Right renal cortex interstitium (tissue), 3 donors: ENCODE measurements at regions not wholly inside any gene's neighbourhood (a gene's known extent, or its start where the extent isn't known, plus 50 kb on each side); places are given as distances from the start of the nearest gene placed in this dataset.
"Not testable (repeated sequence)": the region's sequence is repeated elsewhere in the genome, so short reads cannot be mapped to it uniquely, and the experiment has no call there.

Source experiments
- DNase-seq, 3 donors: peaks; one replicate each; pipeline ENCODE4 v3.0.0-alpha.2; 2013; ENCODE audit warnings: low read depth in 3 of 3, low spot score in 2 of 3

DNA sequence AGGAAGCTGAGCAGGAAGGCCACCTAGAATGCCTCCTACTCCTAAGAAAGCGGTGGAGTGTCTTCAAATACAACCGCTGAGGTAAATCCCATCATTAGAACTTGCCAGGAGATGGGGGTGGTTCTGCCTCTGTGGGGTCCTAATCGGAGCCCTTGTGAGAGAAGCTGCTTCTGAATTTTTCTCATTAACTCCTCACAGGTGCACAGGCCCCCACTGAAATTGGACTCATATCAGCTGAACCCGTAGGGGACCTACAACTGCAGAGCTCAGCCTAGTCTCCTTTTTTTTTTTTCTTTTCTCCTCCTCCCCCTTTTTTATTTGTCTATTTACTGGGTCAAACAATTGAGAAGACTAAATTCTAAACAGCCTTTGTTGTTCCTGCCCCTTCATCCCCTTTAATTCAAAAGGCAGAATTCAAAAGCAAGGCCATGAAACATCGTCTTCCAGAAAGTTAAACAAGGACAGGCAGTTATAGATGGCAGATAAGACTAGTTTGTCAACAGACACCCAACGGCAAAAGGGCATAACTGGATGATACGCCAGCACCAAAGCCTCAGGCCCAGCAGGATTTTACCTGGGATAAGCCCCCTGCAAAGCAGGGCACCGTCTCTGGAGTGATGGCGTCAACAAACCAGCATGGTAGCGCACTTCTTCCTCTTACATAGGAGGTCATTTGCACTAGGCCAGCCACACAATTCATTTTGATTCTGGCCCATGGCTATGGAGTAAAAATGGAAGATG is 213.7 kb upstream of the HES1 start:
- no peak for DNase-seq

DNA sequence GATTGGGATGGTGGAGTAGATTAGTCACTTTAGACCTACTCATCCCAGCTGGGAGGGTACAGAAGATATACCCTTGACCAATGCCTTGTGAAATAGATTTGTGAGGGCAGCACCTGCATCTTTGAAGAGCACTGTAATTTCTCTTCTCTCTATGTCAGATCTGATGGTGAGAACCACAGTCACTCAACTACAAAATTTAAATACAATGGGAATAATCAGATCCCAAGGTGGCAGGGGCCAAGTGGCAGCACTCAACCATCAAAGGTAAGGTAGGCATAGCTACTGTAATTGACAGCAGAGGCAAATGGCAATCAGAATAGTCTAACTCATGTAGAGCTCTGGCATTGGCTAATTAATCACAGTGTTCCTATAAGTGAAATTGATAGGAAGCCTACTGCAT is 212.0 kb upstream of the HES1 start:
- DNase-seq = not testable (repeated sequence)

DNA sequence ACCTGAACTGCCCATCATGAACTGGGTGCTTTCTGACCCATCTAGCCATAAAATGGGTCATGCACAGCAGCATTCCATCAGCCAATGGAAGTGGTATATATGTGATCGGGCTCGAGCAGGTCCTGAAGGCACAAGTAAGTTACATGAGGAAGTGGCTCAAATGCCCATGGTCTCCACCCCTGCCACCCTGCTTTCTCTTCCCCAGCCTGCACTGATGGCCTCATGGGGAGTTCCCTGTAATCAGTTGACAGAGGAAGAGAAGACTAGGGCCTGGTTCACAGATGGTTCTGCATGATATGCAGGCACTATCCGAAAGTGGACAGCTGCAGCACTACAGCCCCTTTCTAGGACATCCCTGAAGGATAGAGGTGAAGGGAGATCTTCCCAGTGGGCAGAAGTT is 209.9 kb upstream of the HES1 start:
- not testable (repeated sequence) for DNase-seq

DNA sequence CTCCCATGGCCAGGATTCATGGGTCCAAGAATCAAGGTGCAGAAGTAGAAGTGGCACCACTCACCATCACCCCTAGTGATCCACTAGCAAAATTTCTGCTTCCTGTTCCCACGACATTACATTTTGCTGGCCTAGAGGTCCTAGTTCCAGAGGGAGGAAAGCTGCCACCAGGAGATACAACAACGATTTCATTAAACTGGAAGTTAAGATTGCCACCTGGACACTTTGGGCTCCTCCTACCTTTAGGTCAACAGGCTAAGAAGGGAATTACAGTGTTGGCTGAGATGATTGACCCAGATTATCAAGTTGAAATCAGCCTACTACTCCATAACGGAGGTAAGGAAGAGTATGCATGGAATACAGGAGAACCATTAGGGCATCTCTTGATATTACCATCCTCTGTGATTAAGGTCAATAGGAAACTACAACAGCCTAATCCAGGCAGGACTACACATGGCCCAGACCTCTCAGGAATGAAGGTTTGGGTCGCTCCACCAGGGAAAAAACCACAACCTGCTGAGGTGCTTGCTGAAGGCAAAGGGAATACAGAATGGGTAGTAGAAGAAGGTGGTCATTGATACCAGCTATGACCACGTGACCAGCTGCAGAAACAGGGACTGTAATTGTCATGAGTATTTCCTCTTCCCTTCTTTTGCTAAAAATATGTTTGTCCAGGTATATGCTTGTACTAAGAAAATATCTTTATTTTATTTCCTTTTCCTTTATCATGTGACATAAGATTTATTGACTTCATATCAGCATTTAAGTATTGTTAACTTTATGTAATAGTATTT is 208.3 kb upstream of the HES1 start:
- DNase-seq = not testable (repeated sequence)

DNA sequence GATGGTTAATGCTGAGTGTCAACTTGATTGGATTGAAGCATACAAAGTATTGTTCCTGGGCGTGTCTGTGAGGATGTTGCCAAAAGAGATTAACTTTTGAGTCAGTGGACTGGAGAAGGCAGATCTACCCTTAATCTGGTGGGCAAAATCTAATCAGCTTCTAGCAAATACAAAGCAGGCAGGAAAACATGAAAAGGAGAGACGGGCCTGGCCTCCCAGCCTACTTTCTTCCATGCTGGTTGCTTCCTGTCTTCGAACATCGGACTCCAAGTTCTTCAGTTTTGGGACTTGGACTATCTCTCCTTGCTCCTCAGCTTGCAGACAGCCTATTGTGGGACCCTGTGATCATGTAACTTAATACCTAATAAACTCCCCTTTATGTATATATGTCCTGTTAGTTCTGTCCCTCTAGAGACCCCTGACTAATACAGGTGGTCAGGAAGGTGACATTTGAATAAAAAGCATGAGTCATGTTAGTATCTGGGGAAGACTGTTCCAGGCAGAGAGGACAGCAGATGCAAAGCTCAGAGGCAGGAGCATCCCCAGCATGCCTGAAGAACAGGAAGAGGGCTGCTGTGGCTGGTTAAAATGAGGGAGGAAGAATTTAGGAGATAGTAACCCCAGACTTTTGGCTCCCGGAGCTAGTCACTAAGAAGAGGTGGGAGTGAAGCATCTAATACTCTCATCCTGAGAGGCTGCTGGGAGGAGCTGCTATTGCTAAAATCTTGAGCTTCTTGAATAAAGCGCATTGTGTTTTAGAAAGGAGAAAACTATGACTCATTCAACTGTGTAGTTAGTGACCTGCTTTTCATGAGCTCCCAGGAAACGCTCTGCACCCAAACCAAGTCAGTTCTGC is 207.4 kb upstream of the HES1 start:
- no peak for DNase-seq

DNA sequence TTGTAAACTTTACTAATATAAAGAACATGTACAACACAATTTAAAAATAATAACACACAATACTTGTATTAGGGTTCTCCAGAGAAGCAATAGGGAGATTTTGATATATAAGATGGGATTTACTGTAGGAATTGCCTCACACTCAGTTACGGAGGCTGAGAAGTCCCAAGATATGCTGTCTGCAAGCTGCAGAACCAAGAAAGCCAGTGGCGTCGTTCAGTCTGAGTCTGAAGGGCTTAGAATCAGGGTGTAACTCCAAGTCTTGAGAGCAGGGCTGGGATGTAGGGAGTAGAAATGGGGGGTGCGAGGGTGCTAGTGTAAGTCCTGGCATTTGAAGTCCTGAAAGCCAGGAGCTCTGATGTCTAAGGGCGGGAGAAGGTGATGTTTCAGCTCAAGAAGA is 206.6 kb upstream of the HES1 start:
- no peak for DNase-seq

DNA sequence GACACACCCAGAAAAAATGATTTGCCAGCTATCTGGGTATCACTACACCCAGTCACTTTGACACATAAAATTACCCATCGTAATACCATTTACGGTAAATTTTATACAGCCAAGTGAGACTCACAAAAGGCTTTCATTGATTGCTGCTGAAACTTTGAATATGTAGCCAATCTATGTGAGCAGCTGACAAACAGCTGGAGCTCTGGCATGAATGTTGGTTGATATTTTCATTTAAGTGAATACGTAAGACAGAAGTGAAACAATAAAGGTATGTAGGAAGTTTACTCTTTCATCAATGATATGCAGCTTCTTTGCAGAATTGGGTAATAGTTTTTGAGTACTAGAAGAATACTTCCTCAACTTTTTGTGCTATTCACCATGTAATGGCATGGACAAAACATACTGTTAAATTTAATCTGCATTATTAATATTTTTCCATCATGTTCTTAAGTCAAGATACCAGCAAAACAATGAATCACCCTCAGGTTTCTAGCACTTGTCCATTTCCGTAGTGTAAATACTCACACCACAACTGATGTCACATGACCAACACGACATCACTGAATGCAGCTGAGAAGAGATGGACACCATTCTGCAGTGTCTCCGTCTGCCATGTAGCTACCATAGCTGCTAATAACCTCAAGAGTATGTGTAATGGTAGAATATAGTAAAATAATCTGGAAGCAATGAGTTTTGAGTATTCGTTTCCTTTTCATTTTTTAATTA is 205.9 kb upstream of the HES1 start:
- no peak for DNase-seq

DNA sequence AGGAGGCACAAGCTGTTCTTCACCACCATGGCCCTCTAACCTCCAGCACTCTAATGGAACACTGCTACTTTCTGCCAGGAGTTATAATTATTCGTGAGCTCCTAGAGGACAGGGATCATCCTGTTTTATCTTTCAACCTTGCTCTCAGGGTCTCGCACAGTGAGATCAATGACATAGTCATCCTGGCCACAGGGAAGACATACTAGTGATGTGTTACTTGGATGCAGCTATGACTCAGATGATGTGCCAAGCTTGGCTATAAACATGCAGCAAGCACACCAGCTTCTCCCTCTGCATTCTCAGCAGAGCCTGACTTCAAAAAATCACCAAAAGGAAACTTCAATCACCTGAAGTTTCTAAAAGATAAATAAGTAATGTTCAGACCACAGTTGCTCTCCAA is 203.8 kb upstream of the HES1 start:
- DNase-seq = no peak

DNA sequence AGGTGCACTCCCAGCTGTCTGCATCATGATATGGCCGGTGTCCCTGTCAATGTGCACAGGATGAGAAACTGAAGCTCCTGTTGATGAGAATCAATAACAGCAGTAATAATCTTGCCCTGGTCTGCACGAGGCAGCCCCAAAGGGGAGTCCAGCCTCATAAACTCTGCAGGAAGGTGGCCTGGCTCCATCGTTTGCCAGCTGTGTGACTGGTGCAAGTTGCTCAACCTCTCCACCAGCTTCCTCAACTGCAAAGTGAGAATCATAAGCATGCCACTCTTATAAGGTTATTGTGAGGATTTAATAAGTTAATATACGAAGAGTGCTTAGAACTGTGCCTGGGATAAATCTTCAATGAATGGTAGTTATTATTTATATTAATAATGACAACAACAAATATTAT is 203.4 kb upstream of the HES1 start:
- DNase-seq = no peak

DNA sequence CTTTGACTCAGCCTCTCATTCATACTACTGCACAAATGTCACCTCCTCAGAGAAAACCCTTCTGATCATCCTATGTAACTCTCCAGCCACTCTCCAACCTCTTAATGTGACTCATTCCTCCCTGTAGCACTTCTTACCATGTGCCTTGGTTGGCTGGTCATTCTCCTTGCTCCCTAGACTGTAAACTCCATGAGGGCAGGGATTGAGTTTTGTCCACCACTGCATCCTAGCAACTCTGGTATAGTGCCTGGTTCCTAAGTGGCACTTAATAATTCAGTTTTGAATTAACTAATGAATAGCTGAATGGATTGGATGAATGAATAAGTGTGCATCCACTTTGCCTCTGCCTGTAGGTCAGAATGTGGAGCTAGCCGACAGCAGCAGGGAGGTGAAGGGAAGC is 202.5 kb upstream of the HES1 start:
- DNase-seq = no peak

DNA sequence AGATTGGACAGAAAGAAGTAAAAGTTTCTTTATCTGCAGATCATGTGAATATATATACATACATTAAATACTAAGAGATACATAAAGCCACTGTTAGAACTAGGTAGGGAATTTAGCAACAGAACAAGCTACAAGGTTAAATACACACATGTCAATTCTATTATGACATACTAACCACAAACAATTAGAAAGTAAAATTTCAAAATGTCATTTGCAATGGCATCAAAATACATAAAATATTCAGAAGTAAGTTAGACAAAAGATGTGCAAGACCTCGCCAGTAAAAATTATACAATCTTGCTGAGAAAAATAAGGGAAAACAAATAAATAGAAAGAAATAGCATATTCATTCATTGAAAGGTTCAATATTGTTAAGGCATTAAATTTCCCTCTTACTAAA is 200.0 kb upstream of the HES1 start:
- DNase-seq = no peak

DNA sequence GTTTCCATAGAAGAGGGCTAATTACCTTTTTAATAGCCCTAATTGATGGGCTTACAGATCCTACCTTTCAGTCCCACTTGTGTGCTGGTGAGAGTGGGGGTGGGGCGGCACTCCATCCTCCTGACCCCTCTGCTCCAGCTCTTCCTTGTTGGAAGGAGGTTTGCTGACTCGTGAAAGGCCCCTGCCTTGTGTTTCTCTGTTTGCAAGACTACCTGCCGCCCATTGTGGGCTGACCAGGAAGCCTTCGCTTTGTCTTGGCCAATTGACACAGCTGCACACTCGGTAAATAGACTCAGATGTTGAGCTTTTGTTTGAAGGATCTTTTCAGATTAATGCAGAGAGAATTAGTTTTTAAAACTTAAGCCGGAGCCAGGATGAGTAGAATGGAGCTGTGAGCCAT is 197.3 kb upstream of the HES1 start:
- DNase-seq = no peak

DNA sequence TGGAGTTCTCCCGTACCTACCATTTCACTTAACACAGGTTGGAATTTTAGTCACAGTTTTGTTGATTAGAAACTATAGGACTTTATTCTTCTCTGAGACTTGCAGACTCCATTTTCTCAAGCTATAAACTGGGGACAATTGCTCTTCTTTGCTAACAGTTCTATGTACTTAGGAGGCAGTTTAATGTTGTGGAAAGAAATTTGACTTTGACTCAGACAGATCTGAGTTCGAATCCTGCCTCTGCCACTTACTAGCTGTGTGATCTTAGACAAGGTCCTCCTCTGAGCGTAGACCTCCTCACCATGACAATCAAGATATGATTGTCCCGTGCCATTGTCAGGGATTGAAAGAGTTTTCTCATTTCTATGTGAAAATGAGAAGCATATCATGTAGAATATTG is 196.4 kb upstream of the HES1 start:
- no peak for DNase-seq

DNA sequence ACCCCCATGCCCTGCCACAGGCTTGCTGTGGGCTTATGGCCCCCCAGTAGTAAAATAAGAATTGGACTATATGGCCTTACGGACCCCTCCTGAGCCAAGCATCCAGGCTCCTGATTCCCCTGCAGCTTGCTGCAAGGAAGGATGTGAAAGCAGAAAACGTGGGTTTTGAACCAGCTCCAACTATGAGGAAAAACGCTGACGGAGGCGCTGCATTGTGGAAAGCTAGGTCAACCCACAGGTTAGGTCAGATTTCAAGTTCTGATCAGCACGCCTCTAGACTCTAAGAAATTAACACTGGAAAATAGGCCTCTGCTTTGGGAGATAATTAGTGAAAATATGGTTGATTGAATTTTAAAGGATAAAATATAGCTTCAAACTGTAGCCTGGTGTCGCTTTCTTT is 195.4 kb upstream of the HES1 start:
- no peak for DNase-seq

DNA sequence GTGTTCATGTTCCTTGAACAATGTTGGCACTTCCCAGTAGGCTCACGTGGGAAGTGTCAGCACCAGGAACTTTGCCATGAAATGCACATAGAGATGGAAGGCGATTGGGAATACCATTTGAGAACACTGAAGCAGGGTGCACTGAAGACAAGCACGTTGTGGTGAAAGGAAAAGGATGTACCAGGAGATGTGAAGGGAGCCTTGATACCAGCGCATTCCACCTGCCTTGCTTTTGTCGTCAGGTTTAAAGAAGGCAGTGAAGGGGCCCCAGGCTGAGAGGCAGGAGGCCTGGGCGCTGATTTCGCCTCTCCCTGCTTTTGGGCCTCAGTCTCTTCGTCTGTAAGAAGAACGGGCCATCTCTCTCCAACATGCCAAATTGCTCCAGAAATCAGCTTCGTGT is 194.5 kb upstream of the HES1 start:
- no peak for DNase-seq

DNA sequence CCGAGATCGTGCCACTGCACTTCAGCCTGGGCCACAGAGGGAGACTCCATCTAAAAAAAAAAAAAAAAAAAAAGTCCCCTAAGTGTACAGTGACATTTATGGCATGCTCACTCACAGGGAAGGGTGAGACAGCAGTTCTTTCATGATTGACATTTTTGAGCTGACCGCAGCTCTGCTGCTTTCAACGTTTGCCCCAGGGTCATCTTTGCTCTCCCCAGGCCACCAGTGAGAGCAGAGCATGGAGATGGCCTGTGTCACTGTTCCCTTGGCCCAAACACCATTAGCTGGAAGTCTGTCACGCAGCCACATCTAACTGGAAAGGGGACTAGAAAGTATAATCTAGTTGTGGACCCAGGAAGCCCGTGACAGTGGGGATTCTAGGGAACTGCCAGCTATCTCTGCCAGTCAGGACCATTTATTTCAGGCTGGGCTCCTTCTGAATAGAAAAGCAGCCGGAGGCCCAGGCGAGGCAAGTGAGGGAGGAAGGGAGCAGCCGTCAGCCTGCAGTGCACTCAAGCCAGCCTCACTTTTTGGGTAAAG is 193.4 kb upstream of the HES1 start:
- no peak for DNase-seq

DNA sequence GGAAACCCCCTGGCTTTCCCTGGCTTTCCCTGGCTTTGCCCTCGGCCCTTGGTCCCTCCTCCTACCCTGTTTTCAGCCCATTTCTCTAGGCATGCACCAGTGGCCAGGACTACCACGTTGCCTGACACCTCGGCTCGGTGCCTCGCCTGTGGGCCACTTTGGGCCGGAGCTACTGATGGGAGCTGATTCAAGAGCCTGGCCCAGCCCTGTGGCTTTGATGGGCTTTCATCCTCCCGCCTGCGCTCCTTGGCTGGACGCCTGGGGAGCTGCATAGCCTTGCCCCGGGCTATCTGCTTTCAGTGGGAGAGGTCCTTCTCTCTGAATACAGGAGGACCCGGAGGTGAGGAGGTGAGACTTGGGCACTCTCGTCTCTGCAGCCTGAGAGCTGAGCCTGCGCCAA is 192.7 kb upstream of the HES1 start:
- DNase-seq = no peak

DNA sequence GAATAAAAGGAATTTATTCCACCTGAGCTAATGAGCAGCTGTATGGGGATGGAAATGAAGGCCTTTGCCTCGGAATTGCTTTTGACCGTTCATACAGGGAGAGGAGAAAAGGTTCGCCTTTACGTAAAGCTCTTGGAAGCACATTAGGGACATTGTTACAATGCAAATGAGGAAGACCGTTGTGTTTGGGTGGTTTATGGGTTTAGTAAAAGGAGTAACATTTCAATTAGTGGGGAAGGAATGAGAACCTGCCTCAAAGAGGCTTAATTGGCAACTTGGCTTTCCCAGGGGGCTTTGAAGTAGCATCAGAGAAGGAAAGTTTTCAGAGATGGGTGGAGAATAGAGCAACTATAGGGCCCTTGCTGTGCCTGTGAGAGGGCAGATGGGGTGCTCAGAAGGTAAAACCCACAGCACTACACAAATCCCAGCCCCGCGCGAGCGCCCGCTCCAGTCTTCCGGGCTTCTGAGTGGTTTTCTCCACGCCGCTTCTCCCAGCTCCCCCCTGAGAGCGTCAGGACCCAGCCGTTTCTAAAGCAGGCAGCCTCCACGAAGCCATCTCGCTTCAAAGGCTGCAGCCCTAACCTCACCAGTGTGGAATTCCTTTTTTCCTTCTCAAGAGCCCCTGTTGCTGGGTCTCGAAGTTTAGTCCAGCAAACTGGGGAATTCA is 192.0 kb upstream of the HES1 start:
- no peak for DNase-seq

DNA sequence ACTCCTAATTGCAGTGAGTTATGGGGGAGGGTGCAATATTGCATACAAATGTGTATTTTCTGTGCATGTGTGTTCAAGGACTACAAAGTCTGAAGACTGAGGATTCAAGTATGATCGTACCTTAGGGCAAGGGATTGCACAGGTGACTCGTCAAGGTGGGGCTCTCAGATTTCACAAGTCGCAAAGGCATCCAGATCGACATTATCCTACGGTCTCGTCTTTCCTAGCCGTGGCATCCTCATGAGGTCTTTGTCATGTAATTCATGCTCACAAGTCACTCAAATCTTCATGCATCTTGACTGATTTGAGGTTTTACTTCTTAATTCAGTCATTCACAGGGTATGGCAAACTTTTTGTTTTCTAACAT is 191.4 kb upstream of the HES1 start:
- DNase-seq = no peak

DNA sequence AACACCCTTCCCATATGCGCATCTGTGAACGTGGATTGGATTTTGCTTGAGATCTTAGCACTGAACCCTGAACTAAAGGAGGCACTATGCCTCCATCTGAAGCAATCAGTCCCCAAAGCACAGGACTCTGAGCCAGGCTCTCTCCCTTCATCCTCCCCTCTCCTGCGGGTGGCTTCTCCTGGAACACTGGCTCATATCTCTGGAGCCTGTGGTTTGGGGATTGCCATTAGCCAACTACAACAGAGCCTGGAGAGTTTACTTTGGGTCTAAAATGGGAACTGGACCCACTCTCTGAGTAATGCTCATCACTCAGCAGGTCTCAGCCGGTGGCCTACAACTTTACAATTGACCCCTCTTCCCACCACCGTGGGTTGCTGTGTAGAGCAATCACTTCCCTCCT is 190.8 kb upstream of the HES1 start:
- DNase-seq = no peak
